ENCODE measurements at regions not wholly inside any gene's neighbourhood (a gene's known extent, or its start where the extent isn't known, plus 50 kb on each side); places are given as distances from the start of the nearest gene placed in this dataset.

DNA sequence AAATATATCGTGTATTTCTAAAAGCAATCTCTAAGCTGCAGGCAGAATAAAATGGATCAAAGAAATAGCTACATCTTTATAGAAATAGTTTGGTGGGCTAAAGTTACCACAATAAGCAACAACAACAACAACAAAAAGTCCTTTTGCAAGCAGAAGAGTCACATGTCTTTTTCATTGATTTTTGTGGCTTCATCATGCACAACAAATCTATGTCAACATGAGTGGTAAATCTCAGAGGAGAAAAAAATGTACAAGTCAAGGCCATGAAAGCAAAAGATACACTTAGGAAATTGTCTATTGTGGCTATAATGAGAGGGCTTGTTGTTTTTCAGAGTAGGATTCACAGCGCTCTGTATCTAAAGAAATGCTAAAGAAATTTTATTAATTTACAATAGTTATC is 269.7 kb downstream of the GRB14 start:
- H3K18ac ChIP-seq (ENCODE audit: extremely low read depth, low read length), result no peak overlapping the region
- no peak overlapping the region for H3K9ac ChIP-seq (replicated peaks in 1 of 4; ENCODE audit: extremely low read depth in 1 of 4, low read depth in 3 of 4, low read length in 3 of 4)
- H3K56ac ChIP-seq (replicated peaks; ENCODE audit: insufficient read length, low read depth, low read length), result no peak overlapping the region
- H3K14ac ChIP-seq (ENCODE audit: insufficient read length), result no peak overlapping the region
- H3K9me3 ChIP-seq (ENCODE audit: insufficient read depth in 2 of 2, low read depth in 1 of 2, low read length in 1 of 2), result no peaks in the 10 kb centered on the region
- H4K8ac ChIP-seq (ENCODE audit: extremely low read depth, insufficient read depth, low read length), result no peak overlapping the region
- CTCF ChIA-PET (ENCODE audit: partially characterized antibody), result no interaction called here
- H2BK5ac ChIP-seq (ENCODE audit: low read depth, low read length), result no peak overlapping the region
- POLR2A ChIA-PET (ENCODE audit: partially characterized antibody), result no interaction called here
- no peak overlapping the region for H2AFZ ChIP-seq (ENCODE audit: low read length)
- no peak overlapping the region for H2BK15ac ChIP-seq (ENCODE audit: low read length)
- H3K79me2 ChIP-seq (ENCODE audit: control insufficient read depth in 1 of 2, insufficient read depth in 2 of 2, low read length in 2 of 2), result no peaks in the 10 kb centered on the region
- WGBS, 2 experiments (ENCODE audit: extremely low coverage in 1 of 2, insufficient coverage in 1 of 2, insufficient read length in 1 of 2, insufficient replicate concordance in 2 of 2, low coverage in 1 of 2, low lambda C conversion rate in 2 of 2, missing lambda C conversion rate in 1 of 2), result 87% methylated on average over 2 of the region's 2 CpGs; no CpG with 5 or more reads in 1 of the 2 experiments
- H3K23ac ChIP-seq (ENCODE audit: insufficient read length), result no peak overlapping the region
- no peak overlapping the region for H2AK5ac ChIP-seq (ENCODE audit: low read depth, low read length)
- H4K5ac ChIP-seq (ENCODE audit: insufficient read length, low read depth, low read length), result no peak overlapping the region
- H3K4me2 ChIP-seq (ENCODE audit: insufficient read depth in 1 of 2, low read depth in 2 of 2, low read length in 2 of 2), result no peak overlapping the region
- H3K36me3 ChIP-seq (ENCODE audit: control insufficient read depth in 2 of 4, insufficient read depth in 4 of 4, low read length in 3 of 4), result no peaks in the 10 kb centered on the region
- H3K27me3 ChIP-seq (replicated peaks in 1 of 4; ENCODE audit: control insufficient read depth in 3 of 4, extremely low read depth in 1 of 4, insufficient read depth in 3 of 4, low read length in 3 of 4), result no peaks in the 10 kb centered on the region
- no peak overlapping the region for H3K4me3 ChIP-seq (ENCODE audit: extremely low read depth in 1 of 4, insufficient read depth in 2 of 4, low read depth in 3 of 4, low read length in 4 of 4)
- DNase-seq (ENCODE audit: low read depth in 1 of 2, low spot score in 2 of 2) (no peak), FAIRE-seq (no peak)
- H2BK20ac ChIP-seq (ENCODE audit: low read length), result no peak overlapping the region
- H4K20me1 ChIP-seq (replicated peaks in 1 of 2; ENCODE audit: control insufficient read depth in 1 of 2, insufficient read depth in 2 of 2, low read length in 2 of 2), result no peaks in the 10 kb centered on the region
- no peaks in the 10 kb centered on the region for H3K4me1 ChIP-seq (replicated peaks in 1 of 4; ENCODE audit: control insufficient read depth in 3 of 4, insufficient read depth in 4 of 4, low read length in 3 of 4)
- no peak overlapping the region for H3K27ac ChIP-seq (ENCODE audit: low read depth, low read length)
- no peak overlapping the region for H2BK12ac ChIP-seq (ENCODE audit: low read depth, low read length)
- H3K79me1 ChIP-seq (ENCODE audit: low read depth, low read length), result no peaks in the 10 kb centered on the region
- H3K23me2 ChIP-seq (ENCODE audit: low read depth, low read length), result no peaks in the 10 kb centered on the region
- H3K4ac ChIP-seq (replicated peaks; ENCODE audit: insufficient read length, low read depth, low read length), result no peak overlapping the region
- no peak overlapping the region for H2BK120ac ChIP-seq (replicated peaks; ENCODE audit: low read depth, low read length)
- H4K91ac ChIP-seq (replicated peaks; ENCODE audit: insufficient read length, low read length), result no peak overlapping the region
- TF ChIP-seq EP300 (IDR thresholded peaks at IDR 0.05; ENCODE audit: borderline replicate concordance in 1 of 2, low read depth in 2 of 2, low read length in 2 of 2) (no peak), BRCA1 (IDR thresholded peaks at IDR 0.05; ENCODE audit: low read depth, low read length) (no peak), SAP30 (IDR thresholded peaks at IDR 0.05; ENCODE audit: insufficient read depth, insufficient replicate concordance, low read length) (no peak), POLR2A (IDR thresholded peaks at IDR 0.05; ENCODE audit: control extremely low read depth in 1 of 2, low read depth in 2 of 2, low read length in 2 of 2) (no peak), NANOG (IDR thresholded peaks at IDR 0.05; ENCODE audit: insufficient read depth, low read depth, low read length, poor library complexity, severe bottlenecking) (no peak), SP2 (IDR thresholded peaks at IDR 0.05; ENCODE audit: low read length) (no peak), SIRT6 (IDR thresholded peaks at IDR 0.05; ENCODE audit: low read length) (no peak), TAF7 (optimal IDR thresholded peaks at IDR 0.05; ENCODE audit: borderline replicate concordance, low read depth, low read length) (no peak)

Data from H1 (cell line).